CD4-positive, CD25-positive, alpha-beta regulatory T cell (primary cell): ENCODE measurements at regions not wholly inside any gene's neighbourhood (a gene's known extent, or its start where the extent isn't known, plus 50 kb on each side); places are given as distances from the start of the nearest gene placed in this dataset.

Experiments used
- ATAC-seq, 2 donors: fragments of 150-1000 bp; cut with Tn5 transposase; one replicate each; pipeline ENCODE4 v1.10.0; 2021; ENCODE audit warnings: low read depth in 2 of 2, moderate number of reproducible peaks in 2 of 2, moderate library complexity in 1 of 2
- DNase-seq, 3 donors: peaks; one replicate each; pipeline versions ENCODE4 v3.0.0 to v3.0.0-alpha.2; 2012 to 2022; ENCODE audit warnings: mixed read lengths in 1 of 3
- H3K27ac ChIP-seq: one replicate; pipeline ENCODE4 v1.7.0; 2013; ENCODE audit warnings: mild to moderate bottlenecking, low read length; ENCODE audit not compliant: insufficient read depth, poor library complexity, severe bottlenecking
- H3K27me3 ChIP-seq: one replicate; pipeline ENCODE4 v1.7.0; 2013; ENCODE audit warnings: low read length; ENCODE audit not compliant: control insufficient read depth, insufficient read depth
- H3K36me3 ChIP-seq: one replicate; pipeline ENCODE4 v1.7.0; 2013; ENCODE audit warnings: mild to moderate bottlenecking, low read length, moderate library complexity; ENCODE audit not compliant: control insufficient read depth, insufficient read depth
- H3K4me1 ChIP-seq: 2 replicates; pipeline ENCODE4 v1.7.0; 2013; ENCODE audit warnings: mild to moderate bottlenecking, low read length; ENCODE audit not compliant: insufficient read depth, control insufficient read depth, poor library complexity, severe bottlenecking
- H3K4me3 ChIP-seq: one replicate; pipeline ENCODE4 v1.7.0; 2013; ENCODE audit warnings: low read depth, mild to moderate bottlenecking, low read length, moderate library complexity
- H3K9me3 ChIP-seq, 2 experiments: 1 replicate in 1 of 2; 2 replicates in 1 of 2; pipeline ENCODE4 v1.7.0; 2013; ENCODE audit warnings: low read length in 2 of 2, mild to moderate bottlenecking in 1 of 2, moderate library complexity in 1 of 2; ENCODE audit not compliant: control insufficient read depth in 2 of 2
- H3K27ac Mint-ChIP-seq, 3 donors: one replicate each; pipeline ENCODE4 v1.8.0; 2020 to 2022; ENCODE audit warnings: mild to moderate bottlenecking in 3 of 3, mixed read lengths in 3 of 3, moderate library complexity in 2 of 3
- H3K27me3 Mint-ChIP-seq: one replicate; pipeline ENCODE4 v1.8.0; 2022; ENCODE audit warnings: mild to moderate bottlenecking, mixed read lengths
- H3K36me3 Mint-ChIP-seq: one replicate; pipeline ENCODE4 v1.8.0; 2020; ENCODE audit warnings: mixed read lengths
- H3K4me1 Mint-ChIP-seq, 4 donors: one replicate each; pipeline ENCODE4 v1.8.0; 2020 to 2022; ENCODE audit warnings: mixed read lengths in 4 of 4, mild to moderate bottlenecking in 1 of 4
- H3K4me3 Mint-ChIP-seq, 4 donors: one replicate each; pipeline ENCODE4 v1.8.0; 2020 to 2022; ENCODE audit warnings: mild to moderate bottlenecking in 4 of 4, mixed read lengths in 4 of 4, moderate library complexity in 3 of 4
- H3K9me3 Mint-ChIP-seq, 7 donors: one replicate each; pipeline ENCODE4 v1.8.0; 2020 to 2022; ENCODE audit warnings: mixed read lengths in 7 of 7, mild to moderate bottlenecking in 3 of 7, moderate library complexity in 2 of 7

- Mint-ChIP-seq H3K27ac (no peak overlapping the region), H3K27me3 (no peaks in the 10 kb centered on the region), H3K4me1 (no peaks in the 10 kb centered on the region), H3K4me3 (no peak overlapping the region), H3K36me3 (no peaks in the 10 kb centered on the region), H3K9me3 (peaks cover 0 to 14% (median 5%) of the 10 kb centered on the region in 7 donors)
- H3K27ac ChIP-seq, result no peak overlapping the region
- no peaks in the 10 kb centered on the region for H3K9me3 ChIP-seq
- H3K36me3 ChIP-seq, result no peaks in the 10 kb centered on the region
- no peak for ATAC-seq
- no peaks in the 10 kb centered on the region for H3K4me1 ChIP-seq
- H3K27me3 ChIP-seq, result no peaks in the 10 kb centered on the region
- no peak for DNase-seq
- H3K4me3 ChIP-seq, result no peak overlapping the region
These were observed 573.1 kb downstream of the GALC start for GRCh38 chr14:87419925-87420324.

DNA sequence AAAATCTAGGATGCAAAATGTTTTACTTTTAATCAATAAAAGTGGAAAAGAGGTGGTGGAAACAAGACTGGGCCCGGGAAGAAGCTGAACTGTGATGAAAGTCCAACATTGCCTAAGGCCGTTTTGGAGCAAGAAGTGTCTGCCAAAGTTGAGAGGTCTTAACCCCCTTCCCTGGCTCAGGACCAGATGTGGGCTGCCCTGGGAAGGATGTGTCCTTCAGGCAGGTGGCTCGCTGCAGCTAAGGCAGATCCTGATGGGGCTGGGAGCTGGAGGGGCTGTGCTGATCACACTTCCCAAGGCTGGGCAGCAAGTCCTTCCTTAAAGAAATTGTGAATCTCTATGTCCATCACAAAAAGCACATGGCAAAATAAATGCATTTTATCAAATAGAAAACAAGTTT, 581.6 kb downstream of the GALC start:
- no peaks in the 10 kb centered on the region for H3K4me1 ChIP-seq
- no peaks in the 10 kb centered on the region for H3K9me3 ChIP-seq
- Mint-ChIP-seq H3K36me3 (no peaks in the 10 kb centered on the region), H3K4me1 (no peaks in the 10 kb centered on the region), H3K4me3 (no peak overlapping the region), H3K27me3 (no peaks in the 10 kb centered on the region), H3K27ac (no peak overlapping the region), H3K9me3 (peaks cover 0 to 8% (median 2%) of the 10 kb centered on the region in 7 donors)
- no peaks in the 10 kb centered on the region for H3K27me3 ChIP-seq
- H3K36me3 ChIP-seq, result no peaks in the 10 kb centered on the region
- ATAC-seq (no peak), DNase-seq (no peak)
- no peak overlapping the region for H3K4me3 ChIP-seq
- H3K27ac ChIP-seq, result no peak overlapping the region

DNA sequence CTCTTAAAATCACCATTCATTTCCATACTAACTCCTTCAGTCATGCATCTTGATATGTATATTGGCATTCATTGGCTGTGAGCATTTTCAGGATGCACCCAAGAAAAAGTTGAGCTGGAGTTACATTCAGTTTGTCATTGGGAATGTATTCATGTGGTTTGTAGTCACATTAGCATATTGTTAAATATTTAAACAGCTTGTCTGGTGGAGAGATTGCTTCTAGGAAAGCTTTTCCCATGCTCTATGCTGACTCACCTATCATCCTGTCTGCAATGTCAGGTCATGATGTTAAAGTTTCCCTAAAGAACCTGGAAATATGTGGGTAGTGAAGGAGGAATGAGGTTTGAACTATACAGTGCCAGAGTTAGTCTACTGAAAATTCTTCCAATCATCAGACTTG, 583.6 kb downstream of the GALC start:
- no peaks in the 10 kb centered on the region for H3K36me3 ChIP-seq
- Mint-ChIP-seq H3K36me3 (no peaks in the 10 kb centered on the region), H3K4me1 (no peaks in the 10 kb centered on the region), H3K9me3 (peaks cover 0 to 12% (median 4%) of the 10 kb centered on the region in 7 donors), H3K27me3 (no peaks in the 10 kb centered on the region), H3K4me3 (no peak overlapping the region), H3K27ac (no peak overlapping the region)
- no peak overlapping the region for H3K27ac ChIP-seq
- no peaks in the 10 kb centered on the region for H3K4me1 ChIP-seq
- no peak overlapping the region for H3K4me3 ChIP-seq
- no peak for DNase-seq
- no peak for ATAC-seq
- H3K27me3 ChIP-seq, result no peaks in the 10 kb centered on the region
- no peaks in the 10 kb centered on the region for H3K9me3 ChIP-seq

- Mint-ChIP-seq H3K4me1 (no peaks in the 10 kb centered on the region), H3K9me3 (peaks cover 0 to 13% (median 3%) of the 10 kb centered on the region in 7 donors), H3K27ac (no peak overlapping the region), H3K4me3 (no peak overlapping the region), H3K27me3 (no peaks in the 10 kb centered on the region), H3K36me3 (no peaks in the 10 kb centered on the region)
- Histone ChIP-seq H3K27ac (no peak overlapping the region), H3K4me3 (no peak overlapping the region), H3K27me3 (no peaks in the 10 kb centered on the region), H3K9me3 (no peaks in the 10 kb centered on the region), H3K36me3 (no peaks in the 10 kb centered on the region), H3K4me1 (no peaks in the 10 kb centered on the region)
- ATAC-seq (no peak), DNase-seq (no peak)
These were observed 585.6 kb downstream of the GALC start for GRCh38 chr14:87407344-87407743.

- H3K27me3 Mint-ChIP-seq, result no peaks in the 10 kb centered on the region
- Histone ChIP-seq H3K27me3 (no peaks in the 10 kb centered on the region), H3K36me3 (no peaks in the 10 kb centered on the region), H3K4me1 (no peaks in the 10 kb centered on the region), H3K27ac (no peak overlapping the region), H3K9me3 (no peaks in the 10 kb centered on the region), H3K4me3 (no peak overlapping the region)
- peaks cover 0 to 13% (median 5%) of the 10 kb centered on the region in 7 donors for H3K9me3 Mint-ChIP-seq
- no peaks in the 10 kb centered on the region for H3K4me1 Mint-ChIP-seq
- ATAC-seq (no peak), DNase-seq (no peak)
- H3K4me3 Mint-ChIP-seq, result no peak overlapping the region
- no peaks in the 10 kb centered on the region for H3K36me3 Mint-ChIP-seq
- no peak overlapping the region for H3K27ac Mint-ChIP-seq
These were observed 587.4 kb downstream of the GALC start for GRCh38 chr14:87405563-87405962.

DNA sequence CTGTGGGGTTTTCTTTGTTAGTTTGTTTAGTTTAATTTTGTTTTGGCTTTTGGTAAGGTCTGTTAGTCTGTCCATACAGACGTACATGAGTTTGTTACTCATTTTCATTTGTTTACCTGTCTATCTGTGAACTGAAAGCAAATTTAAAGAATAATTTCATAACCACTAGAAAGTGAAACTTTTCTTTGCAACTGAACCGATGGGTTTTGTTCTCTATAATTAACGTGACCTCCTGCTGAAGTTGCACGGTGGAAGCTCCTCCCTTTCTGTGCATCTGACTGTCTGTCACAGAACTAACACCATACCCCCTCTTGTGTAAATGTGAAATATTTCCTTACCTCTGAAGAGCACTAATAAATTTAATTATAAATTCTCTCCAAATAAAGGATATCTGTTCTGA, 595.5 kb downstream of the GALC start:
- DNase-seq, result no peak
- Mint-ChIP-seq H3K27me3 (no peaks in the 10 kb centered on the region), H3K9me3 (peaks cover 0 to 9% (median 2%) of the 10 kb centered on the region in 7 donors), H3K4me3 (no peak overlapping the region), H3K36me3 (no peaks in the 10 kb centered on the region), H3K27ac (no peak overlapping the region), H3K4me1 (no peaks in the 10 kb centered on the region)
- Histone ChIP-seq H3K4me3 (no peak overlapping the region), H3K9me3 (no peaks in the 10 kb centered on the region), H3K27me3 (no peaks in the 10 kb centered on the region), H3K36me3 (no peaks in the 10 kb centered on the region), H3K4me1 (no peaks in the 10 kb centered on the region), H3K27ac (no peak overlapping the region)
- no peak for ATAC-seq

DNA sequence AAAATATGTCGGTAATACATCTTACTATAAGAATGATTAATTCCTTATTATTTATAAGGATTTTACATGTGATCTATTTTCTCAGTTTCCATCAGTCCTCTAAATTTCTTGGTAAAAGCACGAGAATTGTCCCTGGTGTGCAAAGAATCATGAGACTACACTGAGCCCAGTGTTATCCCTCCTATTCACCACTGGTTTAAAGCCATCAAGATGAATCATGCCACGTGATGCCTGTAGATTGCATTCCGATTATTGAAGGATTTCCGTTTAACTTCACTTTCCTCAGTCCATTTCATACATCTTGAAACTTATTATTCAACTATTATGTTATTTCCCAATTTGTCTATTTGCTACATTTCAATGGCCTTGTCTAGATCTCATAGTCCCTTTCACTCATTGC, 601.9 kb downstream of the GALC start:
- Mint-ChIP-seq H3K27me3 (no peaks in the 10 kb centered on the region), H3K9me3 (peaks cover 0 to 18% (median 7%) of the 10 kb centered on the region in 7 donors), H3K27ac (no peak overlapping the region), H3K4me1 (no peaks in the 10 kb centered on the region), H3K4me3 (no peak overlapping the region), H3K36me3 (no peaks in the 10 kb centered on the region)
- no peaks in the 10 kb centered on the region for H3K36me3 ChIP-seq
- no peak overlapping the region for H3K27ac ChIP-seq
- H3K4me1 ChIP-seq, result no peaks in the 10 kb centered on the region
- H3K27me3 ChIP-seq, result no peaks in the 10 kb centered on the region
- no peak for DNase-seq
- no peaks in the 10 kb centered on the region for H3K9me3 ChIP-seq
- H3K4me3 ChIP-seq, result no peak overlapping the region
- no peak for ATAC-seq

GRCh38 chr14:87388946-87389345, 604.0 kb downstream of the GALC start:
- Mint-ChIP-seq H3K27me3 (no peaks in the 10 kb centered on the region), H3K4me3 (no peak overlapping the region), H3K27ac (no peak overlapping the region), H3K9me3 (peaks cover 0 to 26% (median 5%) of the 10 kb centered on the region in 7 donors), H3K4me1 (no peaks in the 10 kb centered on the region), H3K36me3 (no peaks in the 10 kb centered on the region)
- Histone ChIP-seq H3K27me3 (no peaks in the 10 kb centered on the region), H3K36me3 (no peaks in the 10 kb centered on the region), H3K27ac (no peak overlapping the region), H3K9me3 (no peaks in the 10 kb centered on the region), H3K4me3 (no peak overlapping the region), H3K4me1 (no peaks in the 10 kb centered on the region)
- ATAC-seq (no peak), DNase-seq (no peak)
